GM23338 (cell line): ENCODE measurements at regions not wholly inside any gene's neighbourhood (a gene's known extent, or its start where the extent isn't known, plus 50 kb on each side); places are given as distances from the start of the nearest gene placed in this dataset.

Experiments
- ATAC-seq: fragments of 200-7000 bp; cut with Tn5 transposase; 3 replicates; pipeline ENCODE4 v1.9.1; 2020
- DNase-seq: peaks from one replicate; pipeline ENCODE4 v3.0.0-alpha.2; 2015; ENCODE audit warnings: low spot score
- H2AFZ ChIP-seq: fragments of 200-600 bp; sonication (generic); 2 replicates; pipeline ENCODE4 v1.8.0; 2016; ENCODE audit warnings: antibody characterized with exemption, mild to moderate bottlenecking, moderate library complexity
- H3F3A ChIP-seq: fragments of 200-600 bp; sonication (generic); replicated peaks from 2 replicates; pipeline ENCODE4 v1.8.0; 2017; ENCODE audit warnings: antibody characterized with exemption, mixed run types, low read depth
- H3K27ac ChIP-seq: fragments of 200-600 bp; sonication (generic); 2 replicates; pipeline ENCODE4 v1.6.1; 2016; ENCODE audit warnings: low read depth
- H3K27me3 ChIP-seq: fragments of 200-600 bp; sonication (generic); 2 replicates; pipeline ENCODE4 v1.8.0; 2016; ENCODE audit warnings: mild to moderate bottlenecking, mixed run types, moderate library complexity; ENCODE audit not compliant: insufficient read depth
- H3K36me3 ChIP-seq: fragments of 200-600 bp; sonication (generic); 2 replicates; pipeline ENCODE4 v1.8.0; 2016; ENCODE audit warnings: mild to moderate bottlenecking; ENCODE audit not compliant: insufficient read depth
- H3K4me1 ChIP-seq: fragments of 200-600 bp; sonication (generic); 2 replicates; pipeline ENCODE4 v1.8.0; 2016; ENCODE audit warnings: mild to moderate bottlenecking, moderate library complexity; ENCODE audit not compliant: insufficient read depth
- H3K4me2 ChIP-seq: fragments of 200-600 bp; sonication (generic); 2 replicates; pipeline ENCODE4 v1.7.1; 2017; ENCODE audit warnings: mixed run types
- H3K4me3 ChIP-seq: fragments of 200-600 bp; sonication (generic); 2 replicates; pipeline ENCODE4 v1.6.1; 2016; ENCODE audit warnings: mixed run types
- H3K79me2 ChIP-seq: fragments of 200-600 bp; sonication (generic); replicated peaks from 2 replicates; pipeline ENCODE4 v1.8.0; 2017; ENCODE audit warnings: mild to moderate bottlenecking; ENCODE audit not compliant: insufficient read depth
- H3K9me2 ChIP-seq: fragments of 200-600 bp; sonication (generic); 2 replicates; pipeline ENCODE4 v1.8.0; 2017; ENCODE audit not compliant: insufficient read depth
- H4K20me1 ChIP-seq: fragments of 200-600 bp; sonication (generic); replicated peaks from 2 replicates; pipeline ENCODE4 v1.8.0; 2017; ENCODE audit warnings: mild to moderate bottlenecking; ENCODE audit not compliant: insufficient read depth
- H3K27ac Mint-ChIP-seq: 2 replicates; pipeline ENCODE4 v1.8.0; 2020; ENCODE audit warnings: inconsistent platforms, mild to moderate bottlenecking, moderate library complexity, mixed read lengths
- H3K27me3 Mint-ChIP-seq: 3 replicates; pipeline ENCODE4 v1.8.0; 2022; ENCODE audit warnings: low read depth, mild to moderate bottlenecking, moderate library complexity, mixed read lengths, inconsistent platforms; ENCODE audit not compliant: insufficient read depth, poor library complexity
- H3K36me3 Mint-ChIP-seq: 3 replicates; pipeline ENCODE4 v1.8.0; 2021; ENCODE audit warnings: low read depth, mild to moderate bottlenecking, inconsistent platforms, moderate library complexity, mixed read lengths
- H3K4me1 Mint-ChIP-seq: 3 replicates; pipeline ENCODE4 v1.8.0; 2020; ENCODE audit warnings: mild to moderate bottlenecking, inconsistent platforms, mixed read lengths
- H3K4me3 Mint-ChIP-seq: 3 replicates; pipeline ENCODE4 v1.8.0; 2021; ENCODE audit warnings: moderate library complexity, mild to moderate bottlenecking, inconsistent platforms, mixed read lengths
- H3K9me3 Mint-ChIP-seq: 3 replicates; pipeline ENCODE4 v1.8.0; 2020; ENCODE audit warnings: moderate library complexity, mild to moderate bottlenecking, inconsistent platforms, mixed read lengths
- CREB1 ChIP-seq: fragments of 250-450 bp; sonication (Bioruptor Pico); IDR thresholded peaks from 2 replicates; pipeline ENCODE4 v1.5.0; 2020; ENCODE audit warnings: low read depth, mild to moderate bottlenecking, moderate library complexity
- CTCF ChIP-seq, 2 experiments: fragments of 200-600 bp in 1 of 2; sonication (generic) in 1 of 2; conservative IDR thresholded peaks; 2 replicates each; pipeline versions ENCODE4 v1.5.1 to v1.6.1; 2016 to 2017; ENCODE audit warnings: antibody characterized with exemption in 2 of 2, low read depth in 2 of 2, mild to moderate bottlenecking in 2 of 2, moderate library complexity in 1 of 2
- EZH2 ChIP-seq: fragments of 200-600 bp; sonication (generic); IDR thresholded peaks from one replicate; pipeline ENCODE4 v1.8.0; 2017; ENCODE audit warnings: antibody characterized with exemption, mild to moderate bottlenecking, low read depth; ENCODE audit not compliant: unreplicated experiment
- EZH2phosphoT487 ChIP-seq: fragments of 200-600 bp; sonication (generic); IDR thresholded peaks from one replicate; pipeline ENCODE4 v1.8.1; 2018; ENCODE audit warnings: antibody characterized with exemption; ENCODE audit not compliant: unreplicated experiment
- JUNB ChIP-seq: IDR thresholded peaks from one replicate; pipeline ENCODE4 v1.6.1; 2016; ENCODE audit warnings: antibody characterized with exemption; ENCODE audit not compliant: unreplicated experiment
- NANOG ChIP-seq: IDR thresholded peaks from 2 replicates; pipeline ENCODE4 v1.6.1; 2016; ENCODE audit warnings: antibody characterized with exemption, borderline replicate concordance
- POLR2AphosphoS5 ChIP-seq: IDR thresholded peaks from 2 replicates; pipeline ENCODE4 v1.6.1; 2016; ENCODE audit warnings: antibody characterized with exemption, low read depth
- REST ChIP-seq: IDR thresholded peaks from one replicate; pipeline ENCODE4 v1.6.1; 2018; ENCODE audit warnings: antibody characterized with exemption; ENCODE audit not compliant: unreplicated experiment
- STAT1 ChIP-seq: IDR thresholded peaks from one replicate; pipeline ENCODE4 v1.6.1; 2016; ENCODE audit warnings: antibody characterized with exemption; ENCODE audit not compliant: unreplicated experiment
- ZNF114 ChIP-seq: fragments of 250-450 bp; sonication (Bioruptor Pico); IDR thresholded peaks from 2 replicates; pipeline ENCODE4 v1.5.0; 2020; ENCODE audit warnings: mild to moderate bottlenecking, moderate library complexity
- ZNF331 ChIP-seq: fragments of 250-450 bp; sonication (Bioruptor Pico); IDR thresholded peaks from 2 replicates; pipeline ENCODE4 v1.5.0; 2020; ENCODE audit warnings: low read depth, mild to moderate bottlenecking, moderate library complexity
- ZNF462 ChIP-seq: fragments of 250-450 bp; sonication (Bioruptor Pico); IDR thresholded peaks from 2 replicates; pipeline ENCODE4 v1.5.0; 2020; ENCODE audit warnings: mild to moderate bottlenecking, moderate library complexity
- TF ChIP-seq, protein P1 (sequence below): IDR thresholded peaks from 2 replicates; pipeline ENCODE4 v1.6.1; 2016; ENCODE audit warnings: antibody characterized with exemption

GRCh38 chr10:10828623-10829022 lies 189.0 kb upstream of the CELF2 start (continued):
- no peak for TF ChIP-seq REST
- no peak for TF ChIP-seq NANOG
- TF ChIP-seq JUNB, result no peak
- no peak for TF ChIP-seq POLR2AphosphoS5

GRCh38 chr10:10829576-10829975 lies 188.1 kb upstream of the CELF2 start:
- Histone ChIP-seq H4K20me1 (no peaks in the 10 kb centered on the region), H3K4me2 (no peak overlapping the region), H3K36me3 (no peaks in the 10 kb centered on the region), H3K4me1 (peaks cover 3% of the 10 kb centered on the region; the same call in 1 of the 2 replicates), H3K4me3 (no peak overlapping the region), H3K9me2 (no peaks in the 10 kb centered on the region), H2AFZ (no peak overlapping the region), H3F3A (no peaks in the 10 kb centered on the region), H3K27ac (no peak overlapping the region), H3K27me3 (no peaks in the 10 kb centered on the region), H3K79me2 (no peaks in the 10 kb centered on the region)
- TF ChIP-seq CREB1 (CRISPR knock-in tag) (no peak), STAT1 (no peak), NANOG (no peak), CTCF (conservative IDR thresholded peaks at IDR 0.05; ENCODE audit: low read depth in 2 of 2) (no peak), ZNF331 (no peak), EZH2phosphoT487 (no peak), POLR2AphosphoS5 (no peak), EZH2 (no peak), ZNF462 (CRISPR knock-in tag) (no peak), ZNF114 (CRISPR knock-in tag) (no peak)
- TF ChIP-seq, protein P1, sequence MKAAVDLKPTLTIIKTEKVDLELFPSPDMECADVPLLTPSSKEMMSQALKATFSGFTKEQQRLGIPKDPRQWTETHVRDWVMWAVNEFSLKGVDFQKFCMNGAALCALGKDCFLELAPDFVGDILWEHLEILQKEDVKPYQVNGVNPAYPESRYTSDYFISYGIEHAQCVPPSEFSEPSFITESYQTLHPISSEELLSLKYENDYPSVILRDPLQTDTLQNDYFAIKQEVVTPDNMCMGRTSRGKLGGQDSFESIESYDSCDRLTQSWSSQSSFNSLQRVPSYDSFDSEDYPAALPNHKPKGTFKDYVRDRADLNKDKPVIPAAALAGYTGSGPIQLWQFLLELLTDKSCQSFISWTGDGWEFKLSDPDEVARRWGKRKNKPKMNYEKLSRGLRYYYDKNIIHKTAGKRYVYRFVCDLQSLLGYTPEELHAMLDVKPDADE, result no peak
- Mint-ChIP-seq H3K4me3 (no peak overlapping the region), H3K27ac (0 out of 2 replicates have a peak overlapping the region, but pooled peaks have one; percentile 35), H3K9me3 (no peaks in the 10 kb centered on the region), H3K27me3 (no peaks in the 10 kb centered on the region), H3K4me1 (peaks cover 10% of the 10 kb centered on the region; the same call in 2 of the 3 replicates), H3K36me3 (no peaks in the 10 kb centered on the region)
- no peak for DNase-seq
- no peak for ATAC-seq
